NOMO-1 treated with DMSO at 0.1 percent for 48 hours (cell line): ENCODE measurements at regions not wholly inside any gene's neighbourhood (a gene's known extent, or its start where the extent isn't known, plus 50 kb on each side); places are given as distances from the start of the nearest gene placed in this dataset.
"Not testable (repeated sequence)": the region's sequence is repeated elsewhere in the genome, so short reads cannot be mapped to it uniquely, and the experiment has no call there.

ENCODE experiments used
- DNase-seq: peaks from one replicate; lab custom pipeline; 2025; ENCODE audit not compliant: unreplicated experiment; lab: John Stamatoyannopoulos, UW

DNA sequence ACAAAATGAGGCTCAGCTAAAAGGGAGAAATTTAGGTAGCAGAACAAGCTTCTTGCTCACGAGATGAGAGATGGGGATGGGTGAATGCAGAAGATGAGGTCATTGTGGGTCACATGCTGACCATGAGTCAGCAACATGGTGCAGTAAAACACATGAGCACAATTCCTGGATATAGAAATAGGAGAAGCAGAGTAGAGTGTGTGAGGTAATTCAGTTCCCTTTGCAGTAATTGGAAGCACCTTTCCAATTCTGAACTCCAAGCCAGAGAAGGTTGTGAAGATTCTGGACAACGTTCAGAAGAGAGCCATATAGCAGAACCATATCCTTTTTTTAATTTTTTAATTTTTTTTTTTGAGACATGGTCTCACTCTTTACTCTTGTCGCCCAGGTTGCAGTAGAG is 62.0 kb upstream of the LMNTD1 start:
- peak; percentile 63 for DNase-seq

GRCh38 chr12:25616286-25616685 is 63.2 kb upstream of the LMNTD1 start:
- DNase-seq = no peak

DNA sequence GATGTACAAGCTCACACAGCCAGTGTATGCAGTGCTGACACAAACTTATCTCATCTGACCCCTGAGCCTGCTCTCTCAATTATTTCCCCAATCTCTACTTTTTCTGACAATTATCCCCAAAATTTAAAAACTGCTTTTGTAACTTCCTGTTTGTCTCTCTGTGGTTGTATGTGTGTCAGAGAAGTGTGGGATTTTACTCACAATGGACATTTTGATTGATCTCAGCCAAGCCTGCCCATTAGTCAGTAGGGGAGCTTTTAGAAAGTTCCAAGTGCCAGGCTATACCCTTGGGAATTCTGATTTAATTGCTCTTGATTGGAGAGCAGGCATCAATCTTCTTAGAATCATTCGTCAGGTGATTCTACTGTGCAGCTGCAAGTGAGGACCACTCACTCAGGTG is 64.9 kb upstream of the LMNTD1 start:
- no peak for DNase-seq

DNA sequence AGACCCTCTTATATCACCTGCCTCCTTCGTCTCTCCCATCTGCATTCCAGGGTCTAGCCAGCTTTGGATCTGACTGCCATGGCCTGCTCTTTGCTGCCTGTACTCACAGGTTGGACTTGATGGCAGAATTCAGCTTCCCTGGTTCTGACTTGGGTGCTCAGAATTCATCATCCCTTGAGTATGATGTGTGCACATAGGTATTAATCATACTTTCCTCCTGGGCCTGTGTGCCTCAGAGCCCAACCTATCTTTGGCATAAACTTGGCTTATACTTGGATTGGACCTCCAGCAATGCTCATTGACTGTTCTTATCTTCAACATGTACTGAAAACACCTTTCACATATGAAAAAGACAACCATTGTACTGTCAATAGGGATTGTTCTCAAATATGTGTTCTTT is 70.7 kb upstream of the LMNTD1 start:
- no peak for DNase-seq

DNA sequence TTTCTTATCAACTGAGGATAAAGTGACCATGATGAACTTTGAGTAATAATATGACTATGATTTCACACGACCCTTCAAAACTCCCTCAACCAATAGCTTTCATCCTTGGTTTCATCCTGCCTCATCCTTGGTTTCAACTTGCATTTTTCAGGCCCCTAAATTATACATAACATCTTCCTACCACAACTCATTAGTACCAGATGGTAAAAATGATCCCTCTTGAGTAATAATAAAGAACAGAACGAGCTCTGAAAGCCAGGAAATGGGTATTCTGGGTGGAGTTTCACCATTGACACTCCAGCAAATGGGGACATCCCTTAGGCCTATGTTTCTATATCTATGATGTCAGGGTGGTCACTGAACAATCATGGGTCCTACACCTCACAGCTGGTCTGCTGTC is 72.1 kb upstream of the LMNTD1 start:
- DNase-seq = no peak

GRCh38 chr12:25629341-25629740 is 76.3 kb upstream of the LMNTD1 start:
- no peak for DNase-seq

DNA sequence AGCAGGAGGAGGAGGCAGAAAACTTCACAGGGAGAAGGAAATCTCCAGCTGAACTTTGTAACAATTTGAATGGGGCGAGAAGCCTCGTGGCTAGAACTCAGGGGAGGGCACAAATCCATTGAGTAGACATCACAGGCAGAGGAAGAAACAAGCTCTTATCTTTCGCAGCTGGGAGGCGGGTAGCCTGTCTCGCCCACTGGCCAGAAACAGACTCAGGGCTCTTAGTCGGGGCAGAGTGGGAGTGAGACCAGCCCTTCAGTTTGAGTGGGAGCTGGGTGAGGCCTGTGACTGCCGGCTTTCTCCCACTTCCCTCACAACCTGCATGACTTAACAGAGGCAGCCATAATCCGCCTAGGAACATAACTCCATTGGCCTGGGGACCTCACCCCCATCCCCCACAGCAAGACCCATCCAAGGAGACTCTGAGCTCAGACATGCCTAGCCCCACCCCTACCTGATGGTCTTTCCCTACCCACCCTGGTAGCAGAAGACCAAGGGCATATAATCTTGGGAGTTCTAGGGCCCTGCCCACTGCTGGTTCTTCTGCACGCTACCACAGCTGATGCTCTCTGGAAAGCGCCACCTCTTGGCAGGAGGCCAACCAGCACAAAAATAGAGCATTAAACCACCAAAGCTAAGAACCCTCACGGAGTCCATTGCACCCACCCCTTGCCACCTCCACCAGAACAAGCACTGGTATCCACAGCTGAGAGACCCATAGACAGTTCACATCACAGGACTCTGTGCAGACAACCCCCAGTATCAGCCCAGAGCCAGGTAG is 77.8 kb upstream of the LMNTD1 start:
- DNase-seq = not testable (repeated sequence)

- not testable (repeated sequence) for DNase-seq
These were observed 80.1 kb upstream of the LMNTD1 start for GRCh38 chr12:25633149-25633548.

DNA sequence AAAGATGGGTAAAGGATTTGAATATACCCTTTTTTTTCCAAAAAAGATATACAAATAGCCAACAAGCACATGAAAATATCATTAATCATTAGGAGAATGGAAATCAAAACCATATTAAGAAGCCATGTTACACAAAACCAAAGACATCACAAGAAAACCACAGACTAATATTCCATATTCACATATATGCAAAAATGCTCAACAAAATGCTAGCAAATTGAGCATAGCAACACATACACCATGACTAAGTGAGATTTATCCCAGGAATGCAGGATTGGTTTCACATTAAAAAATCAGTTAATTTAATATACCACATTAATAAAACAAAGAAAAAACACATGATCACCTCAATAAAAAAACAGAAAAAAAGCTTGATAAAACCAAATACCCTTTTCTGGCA is 84.7 kb upstream of the LMNTD1 start:
- no peak for DNase-seq

- no peak for DNase-seq
These were observed 86.3 kb upstream of the LMNTD1 start for GRCh38 chr12:25639406-25639805.

- no peak for DNase-seq
These were observed 91.9 kb upstream of the LMNTD1 start for GRCh38 chr12:25644979-25645378.

DNA sequence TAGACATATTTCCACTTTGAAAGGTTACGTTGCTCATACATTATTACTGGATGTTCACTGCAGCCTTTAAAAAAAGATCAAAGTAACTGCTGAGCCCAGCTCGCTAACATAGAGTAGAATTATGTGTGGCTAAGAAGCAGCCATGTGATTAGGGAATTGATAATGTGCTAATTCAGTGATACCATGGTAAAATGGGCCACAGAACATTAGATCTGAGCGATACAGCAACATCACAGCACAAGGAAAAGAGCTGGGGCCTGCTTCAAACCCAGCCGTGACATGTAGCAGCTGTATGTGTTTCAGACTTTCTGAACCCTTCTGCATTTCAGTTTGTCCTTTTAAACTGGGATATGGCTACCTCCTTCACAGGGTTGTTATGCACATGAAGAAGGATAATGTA is 92.3 kb upstream of the LMNTD1 start:
- no peak for DNase-seq

- no peak for DNase-seq
These were observed 98.8 kb upstream of the LMNTD1 start for GRCh38 chr12:25651931-25652330.

DNA sequence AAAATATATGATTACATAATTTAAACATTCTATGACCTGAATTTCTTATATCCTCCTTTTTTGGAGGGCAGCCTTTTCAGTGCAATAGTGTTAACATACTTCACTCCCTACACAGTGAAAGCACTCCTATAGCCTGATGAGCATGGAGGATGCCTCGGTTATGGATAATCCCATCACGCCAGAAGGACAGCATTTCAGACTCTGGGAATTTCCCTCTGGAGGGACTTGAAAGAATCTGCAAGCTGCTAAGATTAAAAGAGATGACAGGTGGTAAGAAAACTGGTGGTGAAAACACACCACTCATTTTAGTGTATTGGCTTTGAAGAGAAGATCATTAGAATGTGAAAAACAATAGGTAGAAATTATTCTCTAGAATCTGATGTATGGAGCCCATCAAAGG is 99.3 kb upstream of the LMNTD1 start:
- no peak for DNase-seq

DNA sequence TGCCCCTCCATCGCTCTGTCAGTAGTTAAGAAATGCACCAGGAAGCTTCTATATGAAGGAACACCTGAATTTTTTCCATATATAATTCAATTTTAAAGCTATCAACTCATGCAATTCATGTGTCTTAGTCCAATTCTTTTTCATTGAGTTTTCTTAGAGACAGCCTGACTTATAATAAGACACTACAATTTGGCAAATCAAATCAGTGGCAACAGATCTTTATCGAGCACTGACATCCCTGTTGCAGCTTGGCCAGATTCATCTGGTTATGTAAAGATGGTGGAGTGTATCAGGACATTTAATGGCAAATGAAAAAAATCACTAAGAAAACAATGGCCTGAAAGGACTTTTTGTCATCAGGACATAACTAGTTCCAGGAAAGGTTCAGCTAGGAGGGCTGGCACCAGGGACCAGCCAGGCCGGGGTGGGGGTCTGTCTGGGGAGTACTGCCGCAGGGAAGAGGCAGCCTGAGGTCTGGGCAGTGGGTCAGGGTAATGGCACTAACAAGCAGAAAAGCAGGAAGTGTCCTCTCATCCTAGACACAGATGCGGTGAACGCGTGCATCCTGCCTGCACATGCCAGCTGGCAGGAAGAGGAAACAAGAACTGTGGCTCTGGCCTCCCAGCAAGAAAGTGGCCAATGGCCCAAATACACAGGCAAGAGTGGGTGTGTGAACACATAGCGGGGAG is 100.5 kb upstream of the LMNTD1 start:
- DNase-seq = peak; percentile 16

- DNase-seq = no peak
These were observed 102.6 kb upstream of the LMNTD1 start for GRCh38 chr12:25655702-25656101.

GRCh38 chr12:25659621-25660020 is 106.5 kb upstream of the LMNTD1 start:
- DNase-seq = no peak

- no peak for DNase-seq
These were observed 117.3 kb upstream of the LMNTD1 start for GRCh38 chr12:25670076-25671055.

- DNase-seq = no peak
These were observed 122.7 kb upstream of the LMNTD1 start for GRCh38 chr12:25675808-25676207.

- DNase-seq = no peak
These were observed 124.3 kb upstream of the LMNTD1 start for GRCh38 chr12:25677232-25677937.

GRCh38 chr12:25681580-25681979 is 128.5 kb upstream of the LMNTD1 start:
- DNase-seq = no peak
